ENCODE measurements at regions not wholly inside any gene's neighbourhood (a gene's known extent, or its start where the extent isn't known, plus 50 kb on each side); places are given as distances from the start of the nearest gene placed in this dataset.
A peak's percentile ranks its signal among the peaks of the same experiment; 100 is the strongest.

- peak; percentile 21 for DNase-seq (ENCODE audit: low read depth)
- H3K4me3 ChIP-seq (ENCODE audit: low read depth, low read length): no peak overlapping the region
- TF ChIP-seq, protein P1, sequence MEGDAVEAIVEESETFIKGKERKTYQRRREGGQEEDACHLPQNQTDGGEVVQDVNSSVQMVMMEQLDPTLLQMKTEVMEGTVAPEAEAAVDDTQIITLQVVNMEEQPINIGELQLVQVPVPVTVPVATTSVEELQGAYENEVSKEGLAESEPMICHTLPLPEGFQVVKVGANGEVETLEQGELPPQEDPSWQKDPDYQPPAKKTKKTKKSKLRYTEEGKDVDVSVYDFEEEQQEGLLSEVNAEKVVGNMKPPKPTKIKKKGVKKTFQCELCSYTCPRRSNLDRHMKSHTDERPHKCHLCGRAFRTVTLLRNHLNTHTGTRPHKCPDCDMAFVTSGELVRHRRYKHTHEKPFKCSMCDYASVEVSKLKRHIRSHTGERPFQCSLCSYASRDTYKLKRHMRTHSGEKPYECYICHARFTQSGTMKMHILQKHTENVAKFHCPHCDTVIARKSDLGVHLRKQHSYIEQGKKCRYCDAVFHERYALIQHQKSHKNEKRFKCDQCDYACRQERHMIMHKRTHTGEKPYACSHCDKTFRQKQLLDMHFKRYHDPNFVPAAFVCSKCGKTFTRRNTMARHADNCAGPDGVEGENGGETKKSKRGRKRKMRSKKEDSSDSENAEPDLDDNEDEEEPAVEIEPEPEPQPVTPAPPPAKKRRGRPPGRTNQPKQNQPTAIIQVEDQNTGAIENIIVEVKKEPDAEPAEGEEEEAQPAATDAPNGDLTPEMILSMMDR (IDR thresholded peaks at IDR 0.05; ENCODE audit: insufficient read depth, low read length): no peak
Measured at GRCh38 chr14:66139432-66139831, 346.7 kb upstream of the CCDC196 start.

- TF ChIP-seq, protein P1 (IDR thresholded peaks at IDR 0.05; ENCODE audit: insufficient read depth, low read length): no peak
Measured at GRCh38 chr14:66140213-66140918, 345.8 kb upstream of the CCDC196 start.

DNA sequence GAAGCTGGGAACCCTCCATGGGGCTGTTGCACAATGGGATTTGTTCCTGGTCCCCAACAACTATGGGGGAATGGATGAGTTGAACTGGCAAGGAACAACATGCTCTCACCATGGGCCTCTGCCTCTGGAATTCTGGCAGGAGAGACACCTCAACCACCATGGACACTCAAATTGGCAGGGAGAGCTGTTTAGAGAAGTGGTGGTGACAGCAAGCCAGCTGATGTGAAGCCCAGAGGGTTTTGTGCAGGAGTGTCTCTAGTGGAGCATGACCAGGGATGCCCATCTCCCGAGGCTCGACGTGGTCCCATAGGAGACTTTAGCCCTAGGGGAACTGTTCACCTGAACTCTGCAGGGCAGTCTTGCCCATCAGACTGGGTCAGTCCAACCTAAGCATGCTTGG is 345.2 kb upstream of the CCDC196 start:
- DNase-seq (ENCODE audit: low read depth): no peak
- TF ChIP-seq, protein P1 (IDR thresholded peaks at IDR 0.05; ENCODE audit: insufficient read depth, low read length): no peak
- H3K4me3 ChIP-seq (ENCODE audit: low read depth, low read length): no peak overlapping the region

More at GRCh38 chr14:66140213-66140918, 345.8 kb upstream of the CCDC196 start:
- H3K4me3 ChIP-seq (ENCODE audit: low read depth, low read length): no peak overlapping the region
- DNase-seq (ENCODE audit: low read depth): no peak

GRCh38 chr14:66141733-66142132 is 344.4 kb upstream of the CCDC196 start:
- TF ChIP-seq, protein P1 (IDR thresholded peaks at IDR 0.05; ENCODE audit: insufficient read depth, low read length): no peak
- no peak for DNase-seq (ENCODE audit: low read depth)
- H3K4me3 ChIP-seq (ENCODE audit: low read depth, low read length): no peak overlapping the region

DNA sequence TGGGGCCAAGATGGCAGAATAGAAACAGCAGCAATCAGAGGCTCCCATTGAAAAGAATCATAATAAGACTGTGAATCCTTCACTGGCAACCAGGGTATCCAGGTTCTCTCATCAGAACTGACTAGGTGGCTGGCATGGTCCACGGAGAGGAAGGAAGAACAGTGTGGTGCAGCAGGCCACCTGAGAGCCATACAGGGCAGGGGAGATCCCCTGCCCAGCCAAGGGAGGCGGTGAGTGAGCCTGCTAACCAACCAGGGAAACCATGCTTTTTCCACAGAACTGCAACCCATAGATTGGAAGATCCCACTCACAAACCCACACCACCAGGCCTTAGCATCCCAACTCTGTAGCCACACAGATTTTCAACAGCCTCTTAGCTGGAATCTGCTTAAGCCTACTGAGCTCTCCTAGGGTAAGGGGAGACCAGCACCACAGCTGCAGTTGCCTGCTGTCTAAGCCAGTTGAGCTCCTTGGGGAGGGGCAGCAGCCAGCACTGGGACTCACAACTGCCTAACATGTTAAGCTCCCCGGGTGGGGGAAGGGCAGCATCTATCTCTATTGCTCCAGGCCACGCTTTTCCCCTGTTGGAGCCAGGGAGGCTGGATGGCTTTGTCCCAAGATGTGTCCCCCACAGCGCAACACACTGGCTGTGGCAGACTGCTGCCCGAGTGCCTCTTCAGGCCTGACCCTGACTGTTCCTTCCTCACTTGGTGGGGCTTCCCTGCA is 342.6 kb upstream of the CCDC196 start:
- no peak overlapping the region for H3K4me3 ChIP-seq (ENCODE audit: low read depth, low read length)
- TF ChIP-seq, protein P1 (IDR thresholded peaks at IDR 0.05; ENCODE audit: insufficient read depth, low read length): no peak
- DNase-seq (ENCODE audit: low read depth): no peak

GRCh38 chr14:66152302-66152701 is 333.9 kb upstream of the CCDC196 start:
- TF ChIP-seq, protein P1 (IDR thresholded peaks at IDR 0.05; ENCODE audit: insufficient read depth, low read length): no peak
- no peak overlapping the region for H3K4me3 ChIP-seq (ENCODE audit: low read depth, low read length)
- no peak for DNase-seq (ENCODE audit: low read depth)

Data from fibroblast of the aortic adventitia (primary cell).